Epidermal melanocyte (primary cell): ENCODE measurements at regions not wholly inside any gene's neighbourhood (a gene's known extent, or its start where the extent isn't known, plus 50 kb on each side); places are given as distances from the start of the nearest gene placed in this dataset.

Experiments
- DNase-seq: peaks from one replicate; pipeline ENCODE4 v3.0.0; 2011; ENCODE audit warnings: low spot score; ENCODE audit not compliant: insufficient read length

- no peak for DNase-seq
Observed at GRCh38 chr2:117631152-117631945, 183.1 kb upstream of the DDX18 start.

GRCh38 chr2:117635481-117635880 is 179.0 kb upstream of the DDX18 start:
- no peak for DNase-seq

- DNase-seq = no peak
Observed at GRCh38 chr2:117639401-117639800, 175.1 kb upstream of the DDX18 start.

GRCh38 chr2:117644403-117644802 is 170.1 kb upstream of the DDX18 start:
- DNase-seq = no peak

GRCh38 chr2:117645458-117645857 is 169.0 kb upstream of the DDX18 start:
- no peak for DNase-seq

GRCh38 chr2:117646099-117646498 is 168.4 kb upstream of the DDX18 start:
- DNase-seq = no peak

GRCh38 chr2:117646872-117647271 is 167.6 kb upstream of the DDX18 start:
- DNase-seq = no peak

GRCh38 chr2:117656546-117656945 is 157.9 kb upstream of the DDX18 start:
- DNase-seq = no peak

GRCh38 chr2:117661619-117662018 is 152.9 kb upstream of the DDX18 start:
- no peak for DNase-seq

GRCh38 chr2:117674172-117674571 is 140.3 kb upstream of the DDX18 start:
- no peak for DNase-seq

GRCh38 chr2:117679952-117680351 is 134.5 kb upstream of the DDX18 start:
- DNase-seq = no peak

GRCh38 chr2:117684919-117685318 is 129.6 kb upstream of the DDX18 start:
- DNase-seq = no peak

GRCh38 chr2:117686699-117687098 is 127.8 kb upstream of the DDX18 start:
- no peak for DNase-seq

GRCh38 chr2:117691595-117691994 is 122.9 kb upstream of the DDX18 start:
- DNase-seq = no peak

- DNase-seq = no peak
Observed at GRCh38 chr2:117692001-117692763, 122.3 kb upstream of the DDX18 start.

GRCh38 chr2:117693154-117693553 is 121.3 kb upstream of the DDX18 start:
- no peak for DNase-seq

GRCh38 chr2:117693651-117694050 is 120.8 kb upstream of the DDX18 start:
- no peak for DNase-seq

GRCh38 chr2:117698287-117698686 is 116.2 kb upstream of the DDX18 start:
- DNase-seq = no peak

GRCh38 chr2:117698819-117699218 is 115.7 kb upstream of the DDX18 start:
- no peak for DNase-seq

GRCh38 chr2:117700471-117700870 is 114.0 kb upstream of the DDX18 start:
- DNase-seq = no peak

GRCh38 chr2:117701365-117701764 is 113.1 kb upstream of the DDX18 start:
- DNase-seq = no peak

- no peak for DNase-seq
Observed at GRCh38 chr2:117702098-117702497, 112.4 kb upstream of the DDX18 start.

- no peak for DNase-seq
Observed at GRCh38 chr2:117703858-117704257, 110.6 kb upstream of the DDX18 start.
